Retina (tissue), 1 donor: ENCODE measurements at regions not wholly inside any gene's neighbourhood (a gene's known extent, or its start where the extent isn't known, plus 50 kb on each side); places are given as distances from the start of the nearest gene placed in this dataset.

Experiments
- DNase-seq: peaks from one replicate; pipeline ENCODE4 v3.0.0-alpha.2; 2016

- DNase-seq, result no peak
Observed at GRCh38 chr22:48874956-48875355, 952.7 kb downstream of the BRD1 start.

- no peak for DNase-seq
Observed at GRCh38 chr22:48873191-48873520, 954.5 kb downstream of the BRD1 start.

GRCh38 chr22:48872271-48873190 lies 955.1 kb downstream of the BRD1 start:
- no peak for DNase-seq

GRCh38 chr22:48871176-48871840 lies 956.4 kb downstream of the BRD1 start:
- no peak for DNase-seq

- DNase-seq, result no peak
Observed at GRCh38 chr22:48870436-48870835, 957.2 kb downstream of the BRD1 start.

- DNase-seq, result no peak
Observed at GRCh38 chr22:48869788-48870187, 957.9 kb downstream of the BRD1 start.

GRCh38 chr22:48869161-48869560 lies 958.5 kb downstream of the BRD1 start:
- no peak for DNase-seq

GRCh38 chr22:48868554-48868953 lies 959.1 kb downstream of the BRD1 start:
- DNase-seq, result no peak

GRCh38 chr22:48867891-48868290 lies 959.8 kb downstream of the BRD1 start:
- DNase-seq, result no peak

GRCh38 chr22:48866906-48867681 lies 960.6 kb downstream of the BRD1 start:
- no peak for DNase-seq

GRCh38 chr22:48864748-48865147 lies 962.9 kb downstream of the BRD1 start:
- DNase-seq, result no peak

GRCh38 chr22:48863965-48864528 lies 963.6 kb downstream of the BRD1 start:
- no peak for DNase-seq

GRCh38 chr22:48860557-48860956 lies 967.1 kb downstream of the BRD1 start:
- no peak for DNase-seq

GRCh38 chr22:48858856-48859255 lies 968.8 kb downstream of the BRD1 start:
- no peak for DNase-seq

- DNase-seq, result no peak
Observed at GRCh38 chr22:48858121-48858520, 969.6 kb downstream of the BRD1 start.

- DNase-seq, result no peak
Observed at GRCh38 chr22:48857202-48857805, 970.4 kb downstream of the BRD1 start.

- DNase-seq, result no peak
Observed at GRCh38 chr22:48856308-48856615, 971.4 kb downstream of the BRD1 start.

GRCh38 chr22:48855593-48856307 lies 971.9 kb downstream of the BRD1 start:
- no peak for DNase-seq

GRCh38 chr22:48855013-48855412 lies 972.7 kb downstream of the BRD1 start:
- no peak for DNase-seq

GRCh38 chr22:48853627-48854240 lies 973.9 kb downstream of the BRD1 start:
- no peak for DNase-seq

- DNase-seq, result no peak
Observed at GRCh38 chr22:48851933-48852549, 975.6 kb downstream of the BRD1 start.
